Skin of body (tissue), 1 donor: ENCODE measurements at regions not wholly inside any gene's neighbourhood (a gene's known extent, or its start where the extent isn't known, plus 50 kb on each side); places are given as distances from the start of the nearest gene placed in this dataset.

ENCODE experiments used
- DNase-seq: peaks from one replicate; lab custom pipeline; 2025; lab: John Stamatoyannopoulos, UW

- DNase-seq, result no peak
Measured at GRCh38 chr11:109155291-109155690, 266.7 kb upstream of the C11orf87 start.

- no peak for DNase-seq
Measured at GRCh38 chr11:109165035-109165434, 257.0 kb upstream of the C11orf87 start.

- DNase-seq, result no peak
Measured at GRCh38 chr11:109166441-109166840, 255.5 kb upstream of the C11orf87 start.

- DNase-seq, result no peak
Measured at GRCh38 chr11:109173504-109173903, 248.5 kb upstream of the C11orf87 start.

GRCh38 chr11:109184376-109184775 is 237.6 kb upstream of the C11orf87 start:
- DNase-seq, result no peak

- no peak for DNase-seq
Measured at GRCh38 chr11:109192864-109193263, 229.1 kb upstream of the C11orf87 start.

GRCh38 chr11:109193880-109194279 is 228.1 kb upstream of the C11orf87 start:
- DNase-seq, result no peak

- DNase-seq, result no peak
Measured at GRCh38 chr11:109196016-109196415, 226.0 kb upstream of the C11orf87 start.

GRCh38 chr11:109197656-109198055 is 224.3 kb upstream of the C11orf87 start:
- DNase-seq, result no peak

GRCh38 chr11:109203176-109203575 is 218.8 kb upstream of the C11orf87 start:
- no peak for DNase-seq

- no peak for DNase-seq
Measured at GRCh38 chr11:109205312-109205711, 216.7 kb upstream of the C11orf87 start.

GRCh38 chr11:109208121-109208520 is 213.9 kb upstream of the C11orf87 start:
- DNase-seq, result no peak

- no peak for DNase-seq
Measured at GRCh38 chr11:109209572-109209971, 212.4 kb upstream of the C11orf87 start.

GRCh38 chr11:109221190-109221589 is 200.8 kb upstream of the C11orf87 start:
- DNase-seq, result no peak

GRCh38 chr11:109222761-109223160 is 199.2 kb upstream of the C11orf87 start:
- no peak for DNase-seq

- no peak for DNase-seq
Measured at GRCh38 chr11:109223451-109223850, 198.5 kb upstream of the C11orf87 start.

- DNase-seq, result no peak
Measured at GRCh38 chr11:109229682-109230081, 192.3 kb upstream of the C11orf87 start.

GRCh38 chr11:109236188-109236587 is 185.8 kb upstream of the C11orf87 start:
- DNase-seq, result no peak

- no peak for DNase-seq
Measured at GRCh38 chr11:109236696-109237095, 185.3 kb upstream of the C11orf87 start.

GRCh38 chr11:109237636-109238035 is 184.4 kb upstream of the C11orf87 start:
- DNase-seq, result no peak

GRCh38 chr11:109241988-109242536 is 179.9 kb upstream of the C11orf87 start:
- no peak for DNase-seq

GRCh38 chr11:109247071-109247470 is 174.9 kb upstream of the C11orf87 start:
- DNase-seq, result no peak

- DNase-seq, result no peak
Measured at GRCh38 chr11:109249597-109249996, 172.4 kb upstream of the C11orf87 start.

GRCh38 chr11:109251230-109251629 is 170.8 kb upstream of the C11orf87 start:
- no peak for DNase-seq
